Smooth muscle cell of the brain vasculature (primary cell): ENCODE measurements at regions not wholly inside any gene's neighbourhood (a gene's known extent, or its start where the extent isn't known, plus 50 kb on each side); places are given as distances from the start of the nearest gene placed in this dataset.

Source experiments
- DNase-seq: peaks from one replicate; pipeline ENCODE4 v3.0.0-alpha.2; 2012; ENCODE audit warnings: low read depth, low spot score

GRCh38 chr3:160168246-160168645, 57.0 kb upstream of the C3orf80 start:
- DNase-seq = no peak

- DNase-seq = peak; percentile 7
Observed at GRCh38 chr3:160169139-160169976, 55.9 kb upstream of the C3orf80 start.

- no peak for DNase-seq
Observed at GRCh38 chr3:160170409-160171370, 54.5 kb upstream of the C3orf80 start.

- no peak for DNase-seq
Observed at GRCh38 chr3:160171813-160172212, 53.4 kb upstream of the C3orf80 start.

GRCh38 chr3:160174621-160175020, 50.6 kb upstream of the C3orf80 start:
- DNase-seq = no peak
